ENCODE measurements at regions not wholly inside any gene's neighbourhood (a gene's known extent, or its start where the extent isn't known, plus 50 kb on each side); places are given as distances from the start of the nearest gene placed in this dataset.

- no peak for TF ChIP-seq CTCF (IDR thresholded peaks at IDR 0.05)
- ChIA-PET POLR2A (no interaction called here), CTCF (no interaction called here)
- Mint-ChIP-seq H3K36me3 (ENCODE audit: low read depth) (no peaks in the 10 kb centered on the region), H3K27me3 (no peaks in the 10 kb centered on the region), H3K9me3 (no peaks in the 10 kb centered on the region), H3K27ac (no peak overlapping the region), H3K4me3 (no peak overlapping the region), H3K4me1 (no peaks in the 10 kb centered on the region)
- DNase-seq (no peak), ATAC-seq (ENCODE audit: low read depth) (no peak)
- intact Hi-C loops (cut with micrococcal nuclease), result no loop called here
These were observed 844.3 kb downstream of the TBC1D32 start for GRCh38 chr6:120489941-120490340.

GRCh38 chr6:120484146-120484545 lies 850.1 kb downstream of the TBC1D32 start:
- H3K36me3 Mint-ChIP-seq (ENCODE audit: low read depth), result no peaks in the 10 kb centered on the region
- ChIA-PET CTCF (no interaction called here), POLR2A (no interaction called here)
- H3K9me3 Mint-ChIP-seq, result peaks cover 2% of the 10 kb centered on the region
- H3K4me1 Mint-ChIP-seq, result no peaks in the 10 kb centered on the region
- intact Hi-C loops (cut with micrococcal nuclease), result no loop called here
- H3K4me3 Mint-ChIP-seq, result no peak overlapping the region
- no peaks in the 10 kb centered on the region for H3K27me3 Mint-ChIP-seq
- DNase-seq (no peak), ATAC-seq (ENCODE audit: low read depth) (no peak)
- TF ChIP-seq CTCF (IDR thresholded peaks at IDR 0.05), result no peak
- H3K27ac Mint-ChIP-seq, result no peak overlapping the region

- Mint-ChIP-seq H3K4me3 (no peak overlapping the region), H3K27me3 (no peaks in the 10 kb centered on the region), H3K4me1 (no peaks in the 10 kb centered on the region), H3K9me3 (peaks cover 13% of the 10 kb centered on the region), H3K27ac (no peak overlapping the region), H3K36me3 (ENCODE audit: low read depth) (no peaks in the 10 kb centered on the region)
- intact Hi-C loops (cut with micrococcal nuclease), result no loop called here
- ATAC-seq (ENCODE audit: low read depth) (no peak), DNase-seq (no peak)
- TF ChIP-seq CTCF (IDR thresholded peaks at IDR 0.05), result no peak
- ChIA-PET POLR2A (no interaction called here), CTCF (no interaction called here)
These were observed 855.6 kb downstream of the TBC1D32 start for GRCh38 chr6:120478650-120479049.

GRCh38 chr6:120473804-120474203 lies 860.5 kb downstream of the TBC1D32 start:
- no peak for TF ChIP-seq CTCF (IDR thresholded peaks at IDR 0.05)
- Mint-ChIP-seq H3K4me1 (no peaks in the 10 kb centered on the region), H3K36me3 (ENCODE audit: low read depth) (no peaks in the 10 kb centered on the region), H3K4me3 (no peak overlapping the region), H3K9me3 (peaks cover 10% of the 10 kb centered on the region), H3K27me3 (no peaks in the 10 kb centered on the region), H3K27ac (no peak overlapping the region)
- DNase-seq (no peak), ATAC-seq (ENCODE audit: low read depth) (no peak)
- intact Hi-C loops (cut with micrococcal nuclease), result no loop called here
- ChIA-PET POLR2A (no interaction called here), CTCF (no interaction called here)

- Mint-ChIP-seq H3K9me3 (no peaks in the 10 kb centered on the region), H3K27ac (no peak overlapping the region), H3K36me3 (ENCODE audit: low read depth) (no peaks in the 10 kb centered on the region), H3K4me3 (no peak overlapping the region), H3K27me3 (no peaks in the 10 kb centered on the region), H3K4me1 (no peaks in the 10 kb centered on the region)
- ChIA-PET POLR2A (no interaction called here), CTCF (no interaction called here)
- no peak for TF ChIP-seq CTCF (IDR thresholded peaks at IDR 0.05)
- DNase-seq, result no peak
- no peak for ATAC-seq (ENCODE audit: low read depth)
- intact Hi-C loops (cut with micrococcal nuclease), result no loop called here
These were observed 865.8 kb downstream of the TBC1D32 start for GRCh38 chr6:120468486-120468885.
